ENCODE measurements at regions not wholly inside any gene's neighbourhood (a gene's known extent, or its start where the extent isn't known, plus 50 kb on each side); places are given as distances from the start of the nearest gene placed in this dataset.

- ATAC-seq = no peak
- Mint-ChIP-seq H3K27me3 (ENCODE audit: insufficient read depth, low read depth, poor library complexity) (peaks cover 2% of the 10 kb centered on the region), H3K4me3 (no peak overlapping the region), H3K27ac (no peak overlapping the region), H3K36me3 (ENCODE audit: low read depth) (peaks cover 31% of the 10 kb centered on the region), H3K9me3 (peaks cover 96% of the 10 kb centered on the region), H3K4me1 (no peaks in the 10 kb centered on the region)
- no peaks in the 10 kb centered on the region for H3K9me2 ChIP-seq (ENCODE audit: insufficient read depth)
- no peaks in the 10 kb centered on the region for H4K20me1 ChIP-seq (replicated peaks; ENCODE audit: insufficient read depth)
- no peak overlapping the region for H3K27ac ChIP-seq (ENCODE audit: low read depth)
- peaks cover 8% of the 10 kb centered on the region; the same call in 1 of the 2 replicates for H3K36me3 ChIP-seq (ENCODE audit: insufficient read depth)
- no peaks in the 10 kb centered on the region for H3F3A ChIP-seq (replicated peaks; ENCODE audit: low read depth)
- DNase-seq (ENCODE audit: low spot score) = no peak
- H3K4me1 ChIP-seq (ENCODE audit: insufficient read depth) = no peaks in the 10 kb centered on the region
- no peak overlapping the region for H2AFZ ChIP-seq
- H3K27me3 ChIP-seq (ENCODE audit: insufficient read depth) = no peaks in the 10 kb centered on the region
- H3K4me3 ChIP-seq = no peak overlapping the region
- H3K4me2 ChIP-seq = no peak overlapping the region
- no peaks in the 10 kb centered on the region for H3K79me2 ChIP-seq (replicated peaks; ENCODE audit: insufficient read depth)
- TF ChIP-seq NANOG (IDR thresholded peaks at IDR 0.05; ENCODE audit: borderline replicate concordance) (no peak), ZNF331 (CRISPR knock-in tag; IDR thresholded peaks at IDR 0.05; ENCODE audit: low read depth) (no peak), ZNF114 (CRISPR knock-in tag; IDR thresholded peaks at IDR 0.05) (no peak), CTCF (conservative IDR thresholded peaks at IDR 0.05; ENCODE audit: low read depth in 2 of 2) (no peak), ZNF462 (CRISPR knock-in tag; IDR thresholded peaks at IDR 0.05) (no peak), POLR2AphosphoS5 (IDR thresholded peaks at IDR 0.05; ENCODE audit: low read depth) (no peak), EZH2 (IDR thresholded peaks at IDR 0.05; ENCODE audit: low read depth, unreplicated experiment) (no peak), REST (IDR thresholded peaks at IDR 0.05; ENCODE audit: unreplicated experiment) (no peak), CREB1 (CRISPR knock-in tag; IDR thresholded peaks at IDR 0.05; ENCODE audit: low read depth) (no peak), JUNB (IDR thresholded peaks at IDR 0.05; ENCODE audit: unreplicated experiment) (no peak)
Observed at GRCh38 chr14:106808458-106808857, 1282.1 kb downstream of the TMEM121 start.
